ENCODE measurements at regions not wholly inside any gene's neighbourhood (a gene's known extent, or its start where the extent isn't known, plus 50 kb on each side); places are given as distances from the start of the nearest gene placed in this dataset.

DNA sequence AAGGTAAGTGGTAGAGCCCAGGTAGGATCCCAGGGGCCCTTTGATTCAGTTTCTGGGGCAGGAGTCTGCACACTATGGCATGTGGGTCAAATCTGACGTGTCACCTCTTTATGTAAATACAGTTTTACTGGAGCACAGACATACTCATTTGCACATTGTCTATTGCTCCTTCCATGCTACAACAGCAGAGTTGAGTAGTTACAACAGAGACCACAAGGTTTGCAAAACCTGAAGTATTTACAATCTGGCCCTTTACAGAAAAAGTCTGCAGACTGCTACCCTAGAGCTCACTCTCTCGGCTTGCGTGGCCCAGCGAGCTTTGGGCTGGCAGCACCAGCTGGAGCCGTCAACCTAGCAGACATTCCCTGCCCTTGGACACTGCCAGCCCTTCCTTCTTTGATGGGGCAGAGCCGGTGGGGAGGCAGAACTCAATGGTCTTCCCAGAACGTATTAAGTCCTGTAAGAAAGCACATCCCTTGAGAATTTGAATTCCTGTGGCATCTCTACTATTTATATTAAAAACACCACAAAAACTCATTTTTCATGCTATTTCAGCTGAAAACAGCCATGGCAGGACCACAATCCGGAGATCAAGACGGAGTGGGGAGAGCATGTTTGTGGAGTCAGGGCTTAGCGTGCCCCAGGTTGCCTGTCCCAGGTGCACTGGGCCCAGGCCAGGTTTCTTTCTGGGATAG is 133.1 kb upstream of the NUDT7 start:
- DNase-seq (ENCODE audit: low spot score), result no peak
- H3K36me3 Mint-ChIP-seq (ENCODE audit: low read depth), result no peaks in the 10 kb centered on the region
- intact Hi-C loops (cut with micrococcal nuclease), result loop anchor here (10.0 kb wide), 1 partner anchor 154 kb away; the partner anchor contains the start of gene ADAMTS18
- no peaks in the 10 kb centered on the region for H3K9me3 Mint-ChIP-seq
- H3K27ac Mint-ChIP-seq, result no peak overlapping the region
- H3K4me1 Mint-ChIP-seq (ENCODE audit: low read depth), result peaks cover 7% of the 10 kb centered on the region
- H3K27me3 Mint-ChIP-seq (ENCODE audit: insufficient read depth), result peaks cover 8% of the 10 kb centered on the region
- H3K4me3 Mint-ChIP-seq, result no peak overlapping the region

DNA sequence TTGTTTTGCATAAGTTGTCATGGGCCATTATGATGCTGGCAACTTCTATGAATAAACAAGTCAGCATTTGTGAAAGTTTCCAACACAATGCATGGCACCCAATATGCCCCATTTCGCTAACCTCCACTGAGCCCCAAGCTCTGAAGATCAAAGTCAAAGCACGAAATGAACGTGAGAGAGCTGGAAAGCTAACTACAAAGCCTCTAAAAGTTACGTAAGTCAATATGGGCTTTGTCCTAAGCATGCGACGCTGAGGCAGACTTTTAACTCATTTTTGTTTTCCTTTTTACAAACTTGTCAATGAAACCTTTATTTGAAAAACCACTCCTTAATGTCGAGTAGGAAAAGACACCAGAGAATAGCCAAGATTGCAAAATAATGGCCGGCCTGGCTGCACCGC is 131.6 kb upstream of the NUDT7 start:
- no peak overlapping the region for H3K27ac Mint-ChIP-seq
- intact Hi-C loops (cut with micrococcal nuclease), result no loop called here
- H3K36me3 Mint-ChIP-seq (ENCODE audit: low read depth), result no peaks in the 10 kb centered on the region
- H3K27me3 Mint-ChIP-seq (ENCODE audit: insufficient read depth), result peaks cover 4% of the 10 kb centered on the region
- H3K9me3 Mint-ChIP-seq, result no peaks in the 10 kb centered on the region
- DNase-seq (ENCODE audit: low spot score), result no peak
- H3K4me1 Mint-ChIP-seq (ENCODE audit: low read depth), result peaks cover 2% of the 10 kb centered on the region
- no peak overlapping the region for H3K4me3 Mint-ChIP-seq

DNA sequence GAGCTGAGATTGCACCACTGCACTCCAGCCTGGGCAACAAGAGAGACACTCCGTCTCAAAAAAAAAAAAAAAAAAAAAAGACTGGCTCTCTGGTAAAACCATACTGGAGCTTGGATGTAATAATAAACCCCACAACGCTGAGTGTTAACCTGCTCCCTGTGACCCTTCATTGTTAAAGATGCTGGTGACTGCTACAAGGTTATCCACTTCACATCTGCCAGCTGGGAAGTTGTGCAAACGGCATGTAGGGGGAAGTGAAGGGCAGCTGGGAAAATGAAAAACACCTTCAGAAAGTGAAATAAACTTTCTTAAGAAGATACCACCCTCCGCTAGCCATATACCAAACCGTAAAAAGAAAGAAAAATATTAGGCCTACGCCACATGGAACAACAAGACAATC is 131.0 kb upstream of the NUDT7 start:
- no peak for DNase-seq (ENCODE audit: low spot score)
- no peaks in the 10 kb centered on the region for H3K27me3 Mint-ChIP-seq (ENCODE audit: insufficient read depth)
- H3K36me3 Mint-ChIP-seq (ENCODE audit: low read depth), result no peaks in the 10 kb centered on the region

DNA sequence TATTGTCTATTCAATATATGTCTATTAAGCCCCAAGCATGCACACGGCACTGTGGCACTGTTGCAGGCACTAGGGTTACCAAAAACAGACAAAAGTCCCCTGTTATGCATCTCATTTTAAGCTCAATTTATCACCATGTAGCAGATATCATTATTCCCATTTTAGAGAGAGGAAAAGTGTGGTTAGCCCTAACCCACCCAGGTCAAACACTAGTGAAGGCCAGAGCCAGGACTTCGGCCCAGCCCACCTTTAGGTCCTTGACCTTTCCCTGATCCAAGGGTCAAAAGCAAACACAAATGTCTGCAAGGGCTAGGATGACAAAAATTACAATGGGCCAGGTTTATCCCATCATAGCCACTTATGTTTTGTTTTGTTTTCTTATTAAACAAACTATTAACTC is 130.3 kb upstream of the NUDT7 start:
- Mint-ChIP-seq H3K4me3 (no peak overlapping the region), H3K9me3 (no peaks in the 10 kb centered on the region), H3K27me3 (ENCODE audit: insufficient read depth) (no peaks in the 10 kb centered on the region), H3K27ac (no peak overlapping the region), H3K36me3 (ENCODE audit: low read depth) (no peaks in the 10 kb centered on the region), H3K4me1 (ENCODE audit: low read depth) (no peaks in the 10 kb centered on the region)
- DNase-seq (ENCODE audit: low spot score), result no peak
- intact Hi-C loops (cut with micrococcal nuclease), result no loop called here

More for the DNA sequence above, 131.0 kb upstream of the NUDT7 start:
- Mint-ChIP-seq H3K27ac (no peak overlapping the region), H3K4me1 (ENCODE audit: low read depth) (no peaks in the 10 kb centered on the region), H3K4me3 (no peak overlapping the region), H3K9me3 (no peaks in the 10 kb centered on the region)
- intact Hi-C loops (cut with micrococcal nuclease), result no loop called here

DNA sequence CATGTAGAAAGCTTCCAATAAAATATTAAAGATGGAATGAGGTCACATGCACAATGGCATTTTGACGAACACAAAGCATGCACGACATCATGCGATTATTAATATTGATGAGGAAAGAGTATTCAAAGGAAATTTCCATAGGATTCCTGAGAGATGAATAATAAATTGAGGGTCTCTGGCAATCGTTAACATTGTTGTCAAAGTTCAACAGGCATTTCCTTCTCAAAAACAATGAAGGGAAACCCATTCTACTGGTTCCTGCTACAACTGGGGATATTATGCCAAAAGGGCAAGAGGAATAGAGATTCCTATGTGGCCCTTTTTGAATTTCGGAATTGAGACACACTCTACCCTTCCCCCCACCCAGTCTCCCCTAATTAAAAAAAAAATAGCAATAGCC is 128.3 kb upstream of the NUDT7 start:
- no peaks in the 10 kb centered on the region for H3K36me3 Mint-ChIP-seq (ENCODE audit: low read depth)
- DNase-seq (ENCODE audit: low spot score), result no peak
- H3K9me3 Mint-ChIP-seq, result no peaks in the 10 kb centered on the region
- intact Hi-C loops (cut with micrococcal nuclease), result no loop called here
- H3K4me3 Mint-ChIP-seq, result no peak overlapping the region
- H3K27me3 Mint-ChIP-seq (ENCODE audit: insufficient read depth), result no peaks in the 10 kb centered on the region
- H3K4me1 Mint-ChIP-seq (ENCODE audit: low read depth), result no peaks in the 10 kb centered on the region
- H3K27ac Mint-ChIP-seq, result no peak overlapping the region

DNA sequence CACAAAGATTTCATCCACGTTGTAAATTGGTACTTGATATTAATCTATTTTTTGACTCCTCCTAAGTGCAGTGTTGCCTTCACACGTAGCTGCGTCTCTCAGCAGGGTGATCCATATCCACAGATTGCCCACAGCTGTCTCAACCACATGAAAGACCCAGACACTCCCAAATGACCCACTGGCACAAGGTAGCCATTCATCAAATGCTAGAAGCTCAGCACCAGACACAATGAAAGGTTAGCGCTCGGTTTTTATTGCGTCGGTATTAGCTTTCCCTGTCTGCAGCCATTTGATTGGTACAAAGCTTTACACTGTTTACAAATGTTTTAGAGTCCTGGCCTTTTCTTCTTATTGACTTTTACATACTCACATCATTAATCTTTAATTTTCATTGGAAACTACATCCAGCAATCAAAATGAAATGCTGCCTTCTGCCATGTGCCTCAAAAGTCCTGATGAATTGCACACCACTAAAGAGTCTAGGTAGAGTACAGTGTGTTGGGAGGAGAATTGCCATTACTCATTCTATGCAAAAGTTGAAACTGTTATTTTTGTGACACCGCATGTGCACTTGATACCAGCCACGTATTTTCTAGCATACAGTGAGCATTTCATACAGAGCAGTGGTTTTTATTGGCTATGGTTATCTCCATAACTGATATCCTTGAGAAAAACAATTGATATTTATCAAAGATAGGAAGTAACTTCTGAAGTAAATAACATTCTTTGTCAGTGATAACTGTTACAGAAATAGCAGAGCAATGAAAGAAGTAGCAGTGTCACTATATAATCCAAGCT is 127.3 kb upstream of the NUDT7 start:
- Mint-ChIP-seq H3K9me3 (no peaks in the 10 kb centered on the region), H3K4me3 (no peak overlapping the region), H3K27ac (no peak overlapping the region), H3K36me3 (ENCODE audit: low read depth) (no peaks in the 10 kb centered on the region), H3K4me1 (ENCODE audit: low read depth) (no peaks in the 10 kb centered on the region), H3K27me3 (ENCODE audit: insufficient read depth) (no peaks in the 10 kb centered on the region)
- no peak for DNase-seq (ENCODE audit: low spot score)
- intact Hi-C loops (cut with micrococcal nuclease), result no loop called here

DNA sequence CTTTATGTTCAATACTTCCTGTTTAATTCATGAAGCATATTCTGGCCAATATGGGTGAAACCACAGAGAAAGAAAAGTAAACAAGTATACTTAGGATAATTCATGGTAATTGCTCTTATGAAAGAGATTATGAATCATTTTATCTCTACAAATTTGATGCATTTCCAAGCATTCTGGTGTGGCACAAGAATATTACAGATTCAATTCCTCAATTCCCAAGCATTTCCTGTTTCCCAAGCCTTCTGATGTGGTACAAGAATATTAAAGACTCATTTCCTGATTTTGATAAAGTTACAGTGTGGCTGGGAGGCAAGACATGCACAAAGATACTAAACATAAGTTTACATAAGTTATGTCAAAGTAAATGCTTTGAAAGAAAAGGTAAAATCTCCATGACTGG is 126.1 kb upstream of the NUDT7 start:
- DNase-seq (ENCODE audit: low spot score), result no peak
- Mint-ChIP-seq H3K4me3 (no peak overlapping the region), H3K27ac (no peak overlapping the region), H3K9me3 (no peaks in the 10 kb centered on the region), H3K27me3 (ENCODE audit: insufficient read depth) (peaks cover 1% of the 10 kb centered on the region), H3K4me1 (ENCODE audit: low read depth) (no peaks in the 10 kb centered on the region), H3K36me3 (ENCODE audit: low read depth) (no peaks in the 10 kb centered on the region)
- intact Hi-C loops (cut with micrococcal nuclease), result no loop called here

DNA sequence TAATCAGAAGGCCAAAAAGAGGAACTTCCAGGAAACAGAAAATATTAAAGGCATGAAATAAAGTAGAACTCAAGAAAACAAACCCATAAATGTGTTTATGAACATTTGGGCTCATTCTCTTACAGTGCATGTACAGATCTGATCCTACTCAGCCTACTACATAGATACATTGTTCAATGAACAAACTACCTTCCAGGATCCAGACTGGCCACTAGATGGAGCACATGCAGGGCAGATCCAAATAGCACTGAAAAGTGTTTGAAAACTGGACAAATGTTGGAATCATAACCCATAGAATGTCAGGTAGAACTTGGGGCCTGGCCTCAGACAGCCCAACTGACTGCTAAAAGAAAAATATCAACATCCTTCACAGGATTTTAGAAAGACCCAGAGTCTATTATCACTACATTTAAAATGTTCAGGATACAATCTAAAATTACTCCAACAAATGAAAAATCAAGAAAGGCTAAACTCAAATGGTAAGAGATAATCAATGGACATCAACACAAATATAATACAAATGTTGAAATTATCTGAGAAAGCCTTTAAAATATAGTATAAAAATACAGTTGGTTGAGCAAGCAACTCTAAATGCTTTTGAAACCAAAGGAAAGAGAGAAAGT is 122.4 kb upstream of the NUDT7 start:
- intact Hi-C loops (cut with micrococcal nuclease), result loop anchor here (5.0 kb wide), 1 partner anchor 372 kb away; no protein-coding TSS in a partner anchor
- Mint-ChIP-seq H3K4me3 (no peak overlapping the region), H3K36me3 (ENCODE audit: low read depth) (no peaks in the 10 kb centered on the region), H3K4me1 (ENCODE audit: low read depth) (no peaks in the 10 kb centered on the region), H3K27me3 (ENCODE audit: insufficient read depth) (peaks cover 1% of the 10 kb centered on the region), H3K27ac (no peak overlapping the region), H3K9me3 (no peaks in the 10 kb centered on the region)
- DNase-seq (ENCODE audit: low spot score), result no peak

DNA sequence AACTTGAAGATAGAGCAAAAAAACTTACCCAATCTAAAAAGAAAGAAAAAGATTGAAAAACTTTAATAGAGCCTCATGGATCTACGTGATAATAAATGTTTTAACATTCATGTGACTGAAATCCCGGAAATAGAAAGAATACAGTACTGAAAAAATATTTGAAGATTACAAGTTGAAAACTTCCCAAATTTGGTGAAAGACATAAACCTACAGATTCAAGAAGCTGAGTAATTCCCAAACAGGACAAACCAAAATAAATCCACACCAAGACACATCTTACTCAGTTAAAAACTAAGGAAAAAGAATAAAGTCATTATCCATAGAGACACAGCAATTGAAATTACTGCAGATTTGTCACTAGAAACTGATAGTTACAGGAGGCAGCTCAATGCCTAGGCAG is 121.8 kb upstream of the NUDT7 start:
- H3K27ac Mint-ChIP-seq, result no peak overlapping the region
- no peaks in the 10 kb centered on the region for H3K4me1 Mint-ChIP-seq (ENCODE audit: low read depth)
- no peak for DNase-seq (ENCODE audit: low spot score)
- peaks cover 1% of the 10 kb centered on the region for H3K27me3 Mint-ChIP-seq (ENCODE audit: insufficient read depth)
- no peaks in the 10 kb centered on the region for H3K9me3 Mint-ChIP-seq
- H3K4me3 Mint-ChIP-seq, result no peak overlapping the region
- no peaks in the 10 kb centered on the region for H3K36me3 Mint-ChIP-seq (ENCODE audit: low read depth)
- intact Hi-C loops (cut with micrococcal nuclease), result loop anchor here (5.0 kb wide), 1 partner anchor 372 kb away; no protein-coding TSS in a partner anchor

DNA sequence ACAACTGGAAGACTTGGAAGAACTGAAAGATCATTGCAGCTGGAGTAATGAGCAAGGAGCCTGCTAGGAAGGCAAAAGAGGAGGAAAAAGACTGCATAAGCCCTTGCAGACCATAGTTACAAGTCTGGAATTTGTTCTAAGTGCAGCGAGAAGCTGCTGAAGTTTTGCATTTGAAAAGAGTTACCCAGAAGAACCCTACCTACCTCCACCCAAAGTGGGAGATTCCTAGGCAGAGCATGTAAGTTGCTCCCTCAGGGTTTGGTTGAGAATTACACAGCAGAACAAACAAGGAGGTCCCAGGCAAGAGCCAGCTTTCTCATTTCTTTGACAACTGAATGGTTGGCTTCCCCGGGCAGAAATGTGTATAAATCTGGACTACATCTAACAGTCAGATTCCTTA is 118.7 kb upstream of the NUDT7 start:
- no peaks in the 10 kb centered on the region for H3K9me3 Mint-ChIP-seq
- H3K4me3 Mint-ChIP-seq, result no peak overlapping the region
- no peak for DNase-seq (ENCODE audit: low spot score)
- H3K4me1 Mint-ChIP-seq (ENCODE audit: low read depth), result no peaks in the 10 kb centered on the region
- intact Hi-C loops (cut with micrococcal nuclease), result loop anchor here (5.0 kb wide), 1 partner anchor 369 kb away; no protein-coding TSS in a partner anchor
- no peak overlapping the region for H3K27ac Mint-ChIP-seq
- peaks cover 4% of the 10 kb centered on the region for H3K27me3 Mint-ChIP-seq (ENCODE audit: insufficient read depth)
- no peaks in the 10 kb centered on the region for H3K36me3 Mint-ChIP-seq (ENCODE audit: low read depth)

DNA sequence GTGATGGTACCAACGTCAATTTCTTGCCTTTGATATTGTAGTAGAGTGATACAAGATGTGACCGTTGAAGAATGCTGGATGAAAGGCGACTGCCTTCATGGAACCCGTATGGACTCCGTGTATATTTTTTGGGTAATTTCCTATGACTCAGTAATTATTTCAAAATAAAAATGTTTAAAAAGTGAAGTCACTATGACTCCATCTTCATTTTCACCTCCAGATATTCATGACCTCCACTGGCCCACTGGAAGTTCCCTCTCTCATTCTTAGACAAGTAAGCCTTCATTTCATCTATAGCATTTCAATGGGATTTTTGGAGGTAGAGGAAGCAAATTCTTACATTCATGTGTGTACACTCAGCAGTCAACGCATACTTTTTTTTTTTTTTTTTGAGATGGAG is 111.8 kb upstream of the NUDT7 start:
- Mint-ChIP-seq H3K9me3 (no peaks in the 10 kb centered on the region), H3K36me3 (ENCODE audit: low read depth) (no peaks in the 10 kb centered on the region), H3K27ac (no peak overlapping the region), H3K4me1 (ENCODE audit: low read depth) (no peaks in the 10 kb centered on the region), H3K27me3 (ENCODE audit: insufficient read depth) (peaks cover 2% of the 10 kb centered on the region), H3K4me3 (no peak overlapping the region)
- intact Hi-C loops (cut with micrococcal nuclease), result no loop called here
- DNase-seq (ENCODE audit: low spot score), result no peak

DNA sequence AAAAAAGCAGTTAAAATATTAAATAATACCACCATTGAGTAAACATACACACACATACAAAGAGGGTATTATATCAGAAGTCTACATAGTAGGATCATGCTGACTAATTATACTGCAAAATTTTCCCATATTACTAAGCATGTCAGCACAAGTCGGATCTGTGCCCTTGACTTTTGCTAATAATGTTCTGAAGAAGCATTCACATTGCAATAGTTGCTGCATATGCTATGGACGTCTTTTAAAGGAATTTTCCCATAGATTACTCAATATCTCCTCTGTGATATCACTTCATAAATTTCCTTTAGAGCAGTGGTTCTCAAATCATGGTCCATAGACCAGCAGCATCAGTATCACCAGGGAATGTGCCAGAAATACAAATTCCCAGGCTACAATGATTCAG is 110.9 kb upstream of the NUDT7 start:
- Mint-ChIP-seq H3K9me3 (no peaks in the 10 kb centered on the region), H3K4me1 (ENCODE audit: low read depth) (no peaks in the 10 kb centered on the region)

DNA sequence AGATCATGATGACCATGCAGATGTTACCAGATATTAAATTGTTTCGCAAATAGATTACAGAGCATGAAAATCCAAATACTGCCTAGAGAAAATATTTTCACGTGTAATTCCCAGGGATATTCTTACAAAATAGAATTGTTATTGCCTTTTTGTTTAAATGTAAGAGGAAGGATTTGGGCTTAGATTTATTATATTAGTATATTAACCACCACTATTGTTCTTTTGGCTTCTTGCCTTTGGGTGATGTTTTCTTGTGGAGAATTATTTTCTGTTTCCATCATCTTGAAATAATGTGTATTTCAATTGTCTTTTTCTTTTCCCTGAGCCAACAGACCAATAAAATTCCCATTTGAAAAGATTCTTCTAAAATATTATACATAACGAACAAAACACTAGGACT is 109.7 kb upstream of the NUDT7 start:
- H3K4me1 Mint-ChIP-seq (ENCODE audit: low read depth), result no peaks in the 10 kb centered on the region
- no peaks in the 10 kb centered on the region for H3K9me3 Mint-ChIP-seq
- H3K27ac Mint-ChIP-seq, result no peak overlapping the region
- no peak overlapping the region for H3K4me3 Mint-ChIP-seq
- intact Hi-C loops (cut with micrococcal nuclease), result no loop called here
- H3K27me3 Mint-ChIP-seq (ENCODE audit: insufficient read depth), result peaks cover 2% of the 10 kb centered on the region
- DNase-seq (ENCODE audit: low spot score), result no peak
- H3K36me3 Mint-ChIP-seq (ENCODE audit: low read depth), result no peaks in the 10 kb centered on the region

More for the DNA sequence above, 110.9 kb upstream of the NUDT7 start:
- no peak for DNase-seq (ENCODE audit: low spot score)
- Mint-ChIP-seq H3K27me3 (ENCODE audit: insufficient read depth) (peaks cover 4% of the 10 kb centered on the region), H3K4me3 (no peak overlapping the region), H3K27ac (no peak overlapping the region), H3K36me3 (ENCODE audit: low read depth) (no peaks in the 10 kb centered on the region)
- intact Hi-C loops (cut with micrococcal nuclease), result no loop called here
